Retina (tissue), 1 donor: ENCODE measurements at regions not wholly inside any gene's neighbourhood (a gene's known extent, or its start where the extent isn't known, plus 50 kb on each side); places are given as distances from the start of the nearest gene placed in this dataset.
"Not testable (repeated sequence)": the region's sequence is repeated elsewhere in the genome, so short reads cannot be mapped to it uniquely, and the experiment has no call there.

Source experiments
- DNase-seq: peaks from one replicate; pipeline ENCODE4 v3.0.0-alpha.2; 2016

- no peak for DNase-seq
Measured at GRCh38 chr3:98705694-98706093, 57.4 kb upstream of the ST3GAL6 start.

- DNase-seq = not testable (repeated sequence)
Measured at GRCh38 chr3:98708681-98709080, 54.5 kb upstream of the ST3GAL6 start.

GRCh38 chr3:98709441-98709840 lies 53.7 kb upstream of the ST3GAL6 start:
- no peak for DNase-seq

- DNase-seq = no peak
Measured at GRCh38 chr3:98710067-98710659, 53.0 kb upstream of the ST3GAL6 start.

GRCh38 chr3:98711426-98711825 lies 51.7 kb upstream of the ST3GAL6 start:
- no peak for DNase-seq

GRCh38 chr3:98712726-98713125 lies 50.4 kb upstream of the ST3GAL6 start:
- DNase-seq = no peak

- DNase-seq = not testable (repeated sequence)
Measured at GRCh38 chr3:98713332-98713731, 49.8 kb upstream of the ST3GAL6 start.
